GM12878 (cell line): ENCODE measurements at regions not wholly inside any gene's neighbourhood (a gene's known extent, or its start where the extent isn't known, plus 50 kb on each side); places are given as distances from the start of the nearest gene placed in this dataset.

Source experiments
- ATAC-seq: fragments of 200-7000 bp; cut with Tn5 transposase; 3 replicates; pipeline ENCODE4 v1.9.1; 2020; ENCODE audit warnings: mild to moderate bottlenecking, moderate library complexity
- BruUV-seq: library from RNA; stranded (reverse); fragments of 400-500 nt; replicated peaks from 2 replicates; lab custom pipeline; 2021; lab: Mats Ljungman, UMichigan
- CTCF ChIA-PET: fragments of 300-600 bp; sonication (Branson Sonifier 250); formaldehyde crosslinking; extraction: SDS; loops from one replicate; lab custom pipeline; 2021; ENCODE audit warnings: inconsistent platforms; lab: Yijun Ruan, JAX
- POLR2A ChIA-PET: fragments of 350-600 bp; formaldehyde crosslinking; extraction: SDS; loops from one replicate; lab custom pipeline; 2021; ENCODE audit warnings: inconsistent platforms; lab: Charles Lee
- RAD21 ChIA-PET: fragments of 300-600 bp; sonication (Branson Sonifier 250); formaldehyde crosslinking; loops from one replicate; lab custom pipeline; 2023; ENCODE audit warnings: antibody characterized with exemption; ENCODE audit not compliant: unreplicated experiment; lab: Charles Lee
- SMC1A ChIA-PET: fragments of 300-600 bp; sonication (Branson Sonifier 250); formaldehyde crosslinking; loops from one replicate; lab custom pipeline; 2023; ENCODE audit not compliant: unreplicated experiment, uncharacterized antibody; lab: Charles Lee
- DNase-seq: peaks from one replicate; pipeline ENCODE4 v3.0.0-alpha.2; 2011; ENCODE audit warnings: low read depth, low spot score
- FAIRE-seq: peaks from 3 replicates; lab custom pipeline; 2011; peaks lifted over from hg19 to GRCh38; lab: Jason Lieb, UNC
- H2AFZ ChIP-seq: 2 replicates; pipeline ENCODE4 v1.6.0; 2011; ENCODE audit warnings: low read depth, low read length, control low read depth; ENCODE audit not compliant: control insufficient read depth
- H3K27ac ChIP-seq: 2 replicates; pipeline ENCODE4 v1.5.1; 2011; ENCODE audit warnings: control low read depth; ENCODE audit not compliant: control insufficient read depth, insufficient read depth
- H3K27me3 ChIP-seq, 2 experiments: replicated peaks in 1 of 2; 2 replicates each; pipeline versions ENCODE4 v1.6.0 to v1.6.1; 2011; ENCODE audit warnings: low read length in 1 of 2; ENCODE audit not compliant: control insufficient read depth in 2 of 2, insufficient read depth in 2 of 2
- H3K36me3 ChIP-seq, 2 experiments: 2 replicates each; pipeline ENCODE4 v1.5.1; 2011; ENCODE audit warnings: low read length in 1 of 2; ENCODE audit not compliant: control insufficient read depth in 2 of 2, insufficient read depth in 2 of 2
- H3K4me1 ChIP-seq: 2 replicates; pipeline ENCODE4 v1.6.1; 2011; ENCODE audit warnings: mild to moderate bottlenecking, low read length, moderate library complexity, mixed read lengths; ENCODE audit not compliant: control insufficient read depth, insufficient read depth
- H3K4me2 ChIP-seq: 2 replicates; pipeline ENCODE4 v1.6.0; 2011; ENCODE audit warnings: control low read depth; ENCODE audit not compliant: control insufficient read depth, insufficient read depth
- H3K4me3 ChIP-seq: fragments of 200-600 bp; sonication (generic); 2 replicates; pipeline ENCODE4 v1.5.1; 2016
- H3K79me2 ChIP-seq: 2 replicates; pipeline ENCODE4 v1.6.0; 2011; ENCODE audit warnings: low read length; ENCODE audit not compliant: control insufficient read depth, insufficient read depth
- H3K9ac ChIP-seq: 2 replicates; pipeline ENCODE4 v1.8.0; 2011; ENCODE audit warnings: low read length, control low read depth, mixed read lengths; ENCODE audit not compliant: control insufficient read depth, insufficient read depth
- H3K9me3 ChIP-seq: replicated peaks from 3 replicates; pipeline ENCODE4 v1.5.1; 2011; ENCODE audit warnings: mild to moderate bottlenecking, low read length; ENCODE audit not compliant: control insufficient read depth, insufficient read depth
- H4K20me1 ChIP-seq: 2 replicates; pipeline ENCODE4 v1.6.0; 2011; ENCODE audit not compliant: control insufficient read depth, insufficient read depth
- CBFB ChIP-seq: IDR thresholded peaks from 2 replicates; pipeline ENCODE4 v1.6.1; 2016; ENCODE audit warnings: antibody characterized with exemption, low read depth
- CBX3 ChIP-seq: fragments of 200-600 bp; sonication (generic); IDR thresholded peaks from 2 replicates; pipeline ENCODE4 v1.6.1; 2016; ENCODE audit warnings: low read depth, borderline replicate concordance
- CEBPB ChIP-seq, 2 experiments: fragments of 150-350 bp in 1 of 2; IDR thresholded peaks; 2 replicates each; pipeline ENCODE4 v1.6.1; 2012 to 2014; ENCODE audit warnings: low read depth in 2 of 2, low read length in 2 of 2, borderline replicate concordance in 1 of 2, inconsistent platforms in 1 of 2
- CHD2 ChIP-seq: IDR thresholded peaks from 2 replicates; pipeline ENCODE4 v1.6.1; 2011; ENCODE audit warnings: low read depth, low read length, improper control_type of control experiment, borderline replicate concordance
- HDAC6 ChIP-seq: fragments of 200-600 bp; sonication (generic); IDR thresholded peaks from one replicate; pipeline ENCODE4 v1.8.0; 2017; ENCODE audit warnings: antibody characterized with exemption; ENCODE audit not compliant: unreplicated experiment
- IKZF1 ChIP-seq: fragments of 450-650 bp; conservative IDR thresholded peaks from 2 replicates; pipeline ENCODE4 v1.6.1; 2017; ENCODE audit warnings: antibody characterized with exemption, mild to moderate bottlenecking
- MEF2A ChIP-seq: IDR thresholded peaks from 2 replicates; pipeline ENCODE4 v1.6.1; 2011; ENCODE audit warnings: low read depth, mild to moderate bottlenecking, low read length, moderate library complexity; ENCODE audit not compliant: insufficient read depth
- MEF2B ChIP-seq: fragments of 450-650 bp; IDR thresholded peaks from 2 replicates; pipeline ENCODE4 v1.6.1; 2018; ENCODE audit warnings: mild to moderate bottlenecking, moderate library complexity; ENCODE audit not compliant: partially characterized antibody, poor library complexity, severe bottlenecking
- POU2F2 ChIP-seq: IDR thresholded peaks from 3 replicates; pipeline ENCODE4 v1.6.1; 2011; ENCODE audit warnings: low read depth, mild to moderate bottlenecking, low read length, borderline replicate concordance
- RAD21 ChIP-seq: IDR thresholded peaks from 2 replicates; pipeline ENCODE4 v1.6.1; 2011; ENCODE audit warnings: mild to moderate bottlenecking, low read depth, low read length, moderate library complexity; ENCODE audit not compliant: insufficient read depth
- RELA ChIP-seq: fragments of 450-650 bp; IDR thresholded peaks from 2 replicates; pipeline ENCODE4 v1.8.0; 2014; ENCODE audit warnings: borderline replicate concordance; ENCODE audit not compliant: partially characterized antibody
- RELB ChIP-seq: fragments of 450-650 bp; IDR thresholded peaks from 2 replicates; pipeline ENCODE4 v1.6.1; 2017; ENCODE audit warnings: low read depth, mild to moderate bottlenecking, moderate library complexity
- TAF1 ChIP-seq: IDR thresholded peaks from 2 replicates; pipeline ENCODE4 v1.6.1; 2011; ENCODE audit warnings: mild to moderate bottlenecking, low read depth, low read length, borderline replicate concordance
- TARDBP ChIP-seq: IDR thresholded peaks from 2 replicates; pipeline ENCODE4 v1.6.1; 2016; ENCODE audit warnings: borderline replicate concordance
- TCF12 ChIP-seq: IDR thresholded peaks from 2 replicates; pipeline ENCODE4 v1.6.1; 2011; ENCODE audit warnings: low read depth, mild to moderate bottlenecking, low read length
- USF1 ChIP-seq: IDR thresholded peaks from 2 replicates; pipeline ENCODE4 v1.6.1; 2011; ENCODE audit warnings: borderline replicate concordance, low read depth, mild to moderate bottlenecking, moderate library complexity, mixed read lengths, low read length; ENCODE audit not compliant: insufficient read depth; ENCODE audit errors: extremely low read length
- ZNF384 ChIP-seq: IDR thresholded peaks from 2 replicates; pipeline ENCODE4 v1.6.1; 2012; ENCODE audit warnings: low read depth, mild to moderate bottlenecking, low read length, improper control_type of control experiment, borderline replicate concordance
- WGBS: methylation state at CpG from one replicate; pipeline ENCODE4 v1.1.6; 2016; ENCODE audit warnings: low lambda C conversion rate; ENCODE audit not compliant: insufficient replicate concordance, insufficient coverage; ENCODE audit errors: missing lambda C conversion rate; 5-methylcytosine and 5-hydroxymethylcytosine counted together
- in situ Hi-C: fragments of 300-500 bp; cut with MboI; formaldehyde crosslinking; loops from 9 replicates; pipeline ENCODE4 v1.14.3; 2018; ENCODE audit warnings: mixed read lengths
- intact Hi-C: fragments of 100-400 bp; cut with micrococcal nuclease; formaldehyde crosslinking; loops from one replicate; pipeline ENCODE4 v1.14.2; 2022; ENCODE audit not compliant: unreplicated experiment
- TF ChIP-seq, protein P1 (sequence below): fragments of 450-650 bp; IDR thresholded peaks from 2 replicates; pipeline ENCODE4 v1.6.1; 2016; ENCODE audit warnings: mild to moderate bottlenecking
- TF ChIP-seq, protein P2 (sequence below): fragments of 150-350 bp; IDR thresholded peaks from 2 replicates; pipeline ENCODE4 v1.6.1; 2014; ENCODE audit warnings: mild to moderate bottlenecking, low read depth, low read length

GRCh38 chr15:94838281-94838680 is 606.9 kb downstream of the MCTP2 start:
- ChIA-PET POLR2A (no interaction called here), CTCF (no interaction called here), SMC1A (no interaction called here), RAD21 (no interaction called here)
- in situ Hi-C loops (no loop called here), intact Hi-C loops (no loop called here)
- Histone ChIP-seq H3K9ac (no peak overlapping the region), H3K4me1 (no peaks in the 10 kb centered on the region), H3K4me2 (no peak overlapping the region), H3K4me3 (no peak overlapping the region), H2AFZ (no peak overlapping the region), H3K79me2 (no peaks in the 10 kb centered on the region), H3K36me3 (no peaks in the 10 kb centered on the region), H3K9me3 (no peaks in the 10 kb centered on the region; the same call in 2 of the 3 replicates), H3K27ac (no peak overlapping the region), H4K20me1 (no peaks in the 10 kb centered on the region), H3K27me3 (no peaks in the 10 kb centered on the region)
- DNase-seq (no peak), ATAC-seq (no peak), FAIRE-seq (no peak)
- BruUV-seq, result no TSS peak
- TF ChIP-seq CEBPB (IDR thresholded peaks at IDR 0.05; ENCODE audit: borderline replicate concordance in 1 of 2, low read depth in 2 of 2, low read length in 2 of 2) (no peak), ZNF384 (no peak), CBX3 (no peak), TAF1 (no peak), CHD2 (no peak), RAD21 (no peak), RELA (no peak), POU2F2 (no peak), MEF2A (no peak), CBFB (no peak), TARDBP (no peak), HDAC6 (no peak), MEF2B (no peak), TCF12 (no peak), USF1 (no peak), IKZF1 (no peak), RELB (no peak)
- TF ChIP-seq, protein P1, sequence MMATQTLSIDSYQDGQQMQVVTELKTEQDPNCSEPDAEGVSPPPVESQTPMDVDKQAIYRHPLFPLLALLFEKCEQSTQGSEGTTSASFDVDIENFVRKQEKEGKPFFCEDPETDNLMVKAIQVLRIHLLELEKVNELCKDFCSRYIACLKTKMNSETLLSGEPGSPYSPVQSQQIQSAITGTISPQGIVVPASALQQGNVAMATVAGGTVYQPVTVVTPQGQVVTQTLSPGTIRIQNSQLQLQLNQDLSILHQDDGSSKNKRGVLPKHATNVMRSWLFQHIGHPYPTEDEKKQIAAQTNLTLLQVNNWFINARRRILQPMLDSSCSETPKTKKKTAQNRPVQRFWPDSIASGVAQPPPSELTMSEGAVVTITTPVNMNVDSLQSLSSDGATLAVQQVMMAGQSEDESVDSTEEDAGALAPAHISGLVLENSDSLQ, result no peak
- TF ChIP-seq, protein P2, sequence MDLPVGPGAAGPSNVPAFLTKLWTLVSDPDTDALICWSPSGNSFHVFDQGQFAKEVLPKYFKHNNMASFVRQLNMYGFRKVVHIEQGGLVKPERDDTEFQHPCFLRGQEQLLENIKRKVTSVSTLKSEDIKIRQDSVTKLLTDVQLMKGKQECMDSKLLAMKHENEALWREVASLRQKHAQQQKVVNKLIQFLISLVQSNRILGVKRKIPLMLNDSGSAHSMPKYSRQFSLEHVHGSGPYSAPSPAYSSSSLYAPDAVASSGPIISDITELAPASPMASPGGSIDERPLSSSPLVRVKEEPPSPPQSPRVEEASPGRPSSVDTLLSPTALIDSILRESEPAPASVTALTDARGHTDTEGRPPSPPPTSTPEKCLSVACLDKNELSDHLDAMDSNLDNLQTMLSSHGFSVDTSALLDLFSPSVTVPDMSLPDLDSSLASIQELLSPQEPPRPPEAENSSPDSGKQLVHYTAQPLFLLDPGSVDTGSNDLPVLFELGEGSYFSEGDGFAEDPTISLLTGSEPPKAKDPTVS, result no peak
- WGBS, result 0% methylated on average over 1 of the region's 1 CpG
